ENCODE measurements at regions not wholly inside any gene's neighbourhood (a gene's known extent, or its start where the extent isn't known, plus 50 kb on each side); places are given as distances from the start of the nearest gene placed in this dataset.

DNA sequence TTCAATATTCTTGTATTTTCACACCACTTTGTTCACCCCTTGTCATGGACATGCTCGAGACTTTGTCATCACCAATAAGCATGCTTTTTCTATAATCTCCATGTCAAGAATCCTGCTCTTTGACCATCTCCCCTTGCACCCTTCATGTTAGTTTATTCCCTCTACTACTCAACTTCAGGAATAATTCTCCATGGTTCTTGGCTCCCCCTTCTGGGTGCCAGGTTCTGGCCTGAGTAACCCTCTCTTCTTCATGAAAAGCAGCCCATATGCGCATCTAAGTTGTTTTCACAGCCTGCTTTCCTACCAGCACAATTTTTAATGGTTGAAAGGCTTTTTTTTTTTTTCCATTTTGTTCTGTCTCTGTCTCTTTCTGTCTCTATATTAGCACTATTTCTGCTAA lies 160.7 kb downstream of the LEPR start:
- 68 to 94% methylated on average over 2 of the region's 2 CpGs for WGBS, 2 donors
- H3K36me3 ChIP-seq: no peaks in the 10 kb centered on the region
- TF ChIP-seq, protein P1, sequence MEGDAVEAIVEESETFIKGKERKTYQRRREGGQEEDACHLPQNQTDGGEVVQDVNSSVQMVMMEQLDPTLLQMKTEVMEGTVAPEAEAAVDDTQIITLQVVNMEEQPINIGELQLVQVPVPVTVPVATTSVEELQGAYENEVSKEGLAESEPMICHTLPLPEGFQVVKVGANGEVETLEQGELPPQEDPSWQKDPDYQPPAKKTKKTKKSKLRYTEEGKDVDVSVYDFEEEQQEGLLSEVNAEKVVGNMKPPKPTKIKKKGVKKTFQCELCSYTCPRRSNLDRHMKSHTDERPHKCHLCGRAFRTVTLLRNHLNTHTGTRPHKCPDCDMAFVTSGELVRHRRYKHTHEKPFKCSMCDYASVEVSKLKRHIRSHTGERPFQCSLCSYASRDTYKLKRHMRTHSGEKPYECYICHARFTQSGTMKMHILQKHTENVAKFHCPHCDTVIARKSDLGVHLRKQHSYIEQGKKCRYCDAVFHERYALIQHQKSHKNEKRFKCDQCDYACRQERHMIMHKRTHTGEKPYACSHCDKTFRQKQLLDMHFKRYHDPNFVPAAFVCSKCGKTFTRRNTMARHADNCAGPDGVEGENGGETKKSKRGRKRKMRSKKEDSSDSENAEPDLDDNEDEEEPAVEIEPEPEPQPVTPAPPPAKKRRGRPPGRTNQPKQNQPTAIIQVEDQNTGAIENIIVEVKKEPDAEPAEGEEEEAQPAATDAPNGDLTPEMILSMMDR (IDR thresholded peaks at IDR 0.05): no peak
- H3K27ac ChIP-seq: no peak overlapping the region
- intact Hi-C loops (cut with DNase I): no loop called here
- no peak overlapping the region for H3K4me3 ChIP-seq
- DNase-seq: no peak
- H3K27me3 ChIP-seq: no peaks in the 10 kb centered on the region
- no peaks in the 10 kb centered on the region for H3K4me1 ChIP-seq
- H3K9me3 ChIP-seq: peaks cover 0 to 6% (median 0%) of the 10 kb centered on the region in 4 donors

DNA sequence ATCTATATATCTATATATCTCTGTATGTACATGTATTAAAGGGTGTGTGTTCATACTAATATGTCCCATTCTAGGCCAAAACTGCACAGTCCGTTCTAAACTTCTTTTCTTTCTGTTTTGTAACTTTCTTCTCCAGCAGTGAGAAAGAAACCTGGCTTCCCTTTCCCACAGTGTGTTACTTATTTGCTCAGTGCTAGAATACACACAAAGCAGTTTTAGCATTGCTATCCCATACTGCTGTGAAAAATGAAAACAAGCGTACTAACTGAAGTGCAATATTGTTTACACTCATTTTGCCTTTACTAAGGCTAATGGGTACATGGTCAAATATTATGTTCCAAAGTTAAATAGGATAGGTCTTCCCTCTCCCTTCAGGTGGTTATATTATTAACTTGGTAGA lies 163.9 kb downstream of the LEPR start:
- WGBS, 2 donors: 90 to 96% methylated on average over 2 of the region's 2 CpGs
- Histone ChIP-seq H3K4me3 (no peak overlapping the region), H3K36me3 (no peaks in the 10 kb centered on the region), H3K4me1 (no peaks in the 10 kb centered on the region), H3K27ac (no peak overlapping the region), H3K27me3 (no peaks in the 10 kb centered on the region), H3K9me3 (peaks cover 0 to 6% (median 0%) of the 10 kb centered on the region in 4 donors)
- TF ChIP-seq, protein P1 (IDR thresholded peaks at IDR 0.05): no peak
- intact Hi-C loops (cut with DNase I): no loop called here
- DNase-seq: no peak

DNA sequence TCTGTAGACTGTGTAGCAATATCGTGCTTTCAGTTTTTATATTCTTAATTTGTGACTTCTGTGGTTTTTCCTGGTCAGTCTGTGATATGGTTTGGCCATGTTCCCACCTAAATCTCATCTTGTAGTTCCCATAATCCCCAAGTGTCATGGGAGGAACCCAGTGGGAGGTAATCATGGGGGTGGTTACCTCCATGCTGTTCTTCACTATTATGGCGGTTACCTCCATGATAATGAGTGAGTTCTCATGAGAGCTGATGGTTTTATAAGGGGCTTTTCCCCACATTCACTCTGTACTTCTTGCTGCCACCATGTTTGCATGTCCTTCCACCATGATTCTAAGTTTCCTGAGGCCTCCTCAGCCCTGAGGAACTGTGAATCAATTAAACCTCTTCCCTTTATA lies 169.8 kb downstream of the LEPR start:
- no peaks in the 10 kb centered on the region for H3K9me3 ChIP-seq
- whole genome bisulfite sequencing, 2 donors: 91% methylated on average over 2 of the region's 2 CpGs
- TF ChIP-seq POLR2A (IDR thresholded peaks at IDR 0.05) (no peak), POLR2AphosphoS5 (IDR thresholded peaks at IDR 0.05) (no peak), EP300 (IDR thresholded peaks at IDR 0.05) (no peak)
- no peaks in the 10 kb centered on the region for H3K36me3 ChIP-seq
- no peaks in the 10 kb centered on the region for H3K27me3 ChIP-seq
- H3K4me3 ChIP-seq: no peak overlapping the region
- no peak overlapping the region for H3K27ac ChIP-seq
- intact Hi-C loops (cut with DNase I): no loop called here
- no peaks in the 10 kb centered on the region for H3K4me1 ChIP-seq
- DNase-seq: no peak

DNA sequence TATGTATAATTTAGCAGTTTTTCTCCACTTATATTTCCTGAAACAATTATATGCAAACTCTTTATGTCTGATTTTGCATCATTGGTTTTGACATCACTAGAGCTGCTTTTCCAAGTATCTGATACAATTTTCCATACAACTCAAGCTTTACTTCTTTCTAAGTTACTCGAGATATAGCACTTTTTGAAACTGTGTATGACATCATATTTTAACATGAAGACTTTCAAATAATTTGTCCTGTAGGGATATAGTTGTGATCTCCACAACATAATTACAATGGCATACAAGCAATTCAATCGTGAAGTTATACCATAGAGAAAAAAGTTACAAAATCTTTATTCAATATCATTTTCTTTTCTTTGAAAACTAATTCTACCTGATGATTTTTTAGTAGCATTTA lies 173.0 kb downstream of the LEPR start:
- Histone ChIP-seq H3K27ac (no peak overlapping the region), H3K36me3 (peaks cover 0 to 2% (median 0%) of the 10 kb centered on the region in 4 donors), H3K27me3 (no peaks in the 10 kb centered on the region), H3K4me1 (no peaks in the 10 kb centered on the region), H3K9me3 (no peaks in the 10 kb centered on the region), H3K4me3 (no peak overlapping the region)
- 88 to 91% methylated on average over 2 of the region's 2 CpGs for WGBS, 2 donors
- intact Hi-C loops (cut with DNase I): no loop called here
- TF ChIP-seq, protein P1 (IDR thresholded peaks at IDR 0.05): no peak
- TF ChIP-seq POLR2AphosphoS5 (IDR thresholded peaks at IDR 0.05) (no peak), POLR2A (IDR thresholded peaks at IDR 0.05) (no peak), EP300 (IDR thresholded peaks at IDR 0.05) (no peak)
- DNase-seq: no peak

DNA sequence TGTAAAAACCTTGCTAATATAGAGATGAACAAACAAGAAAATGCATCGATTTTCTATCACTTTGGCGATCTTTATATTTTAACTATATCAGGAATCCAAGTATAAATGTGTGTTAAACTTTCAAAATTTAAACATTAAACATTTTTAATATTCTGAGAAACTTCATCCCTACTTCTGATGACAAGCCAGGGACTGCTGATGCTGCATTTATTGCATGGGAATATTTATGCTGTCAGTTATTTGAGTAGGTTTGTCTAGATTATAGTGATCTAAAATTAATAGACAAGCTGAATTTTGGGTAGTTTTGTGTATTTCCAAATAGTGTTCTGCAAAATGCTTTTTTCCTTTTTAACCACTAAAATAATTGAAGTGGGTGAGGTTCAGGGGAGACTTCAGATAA lies 175.3 kb downstream of the LEPR start:
- no peaks in the 10 kb centered on the region for H3K27me3 ChIP-seq
- TF ChIP-seq POLR2A (IDR thresholded peaks at IDR 0.05) (no peak), EP300 (IDR thresholded peaks at IDR 0.05) (no peak), POLR2AphosphoS5 (IDR thresholded peaks at IDR 0.05) (no peak)
- TF ChIP-seq, protein P1 (IDR thresholded peaks at IDR 0.05): no peak
- no peaks in the 10 kb centered on the region for H3K9me3 ChIP-seq
- intact Hi-C loops (cut with DNase I): no loop called here
- no peak for DNase-seq
- peaks cover 0 to 2% (median 0%) of the 10 kb centered on the region in 4 donors for H3K36me3 ChIP-seq
- H3K4me1 ChIP-seq: no peaks in the 10 kb centered on the region
- no peak overlapping the region for H3K4me3 ChIP-seq
- 97% methylated on average over 2 of the region's 2 CpGs for WGBS, 2 donors
- H3K27ac ChIP-seq: no peak overlapping the region

Data from sigmoid colon (tissue), 6 donors.